ENCODE measurements at regions not wholly inside any gene's neighbourhood (a gene's known extent, or its start where the extent isn't known, plus 50 kb on each side); places are given as distances from the start of the nearest gene placed in this dataset.

- no peak for DNase-seq
Measured at GRCh38 chr5:115402822-115403577, 106.5 kb upstream of the CCDC112 start.

DNA sequence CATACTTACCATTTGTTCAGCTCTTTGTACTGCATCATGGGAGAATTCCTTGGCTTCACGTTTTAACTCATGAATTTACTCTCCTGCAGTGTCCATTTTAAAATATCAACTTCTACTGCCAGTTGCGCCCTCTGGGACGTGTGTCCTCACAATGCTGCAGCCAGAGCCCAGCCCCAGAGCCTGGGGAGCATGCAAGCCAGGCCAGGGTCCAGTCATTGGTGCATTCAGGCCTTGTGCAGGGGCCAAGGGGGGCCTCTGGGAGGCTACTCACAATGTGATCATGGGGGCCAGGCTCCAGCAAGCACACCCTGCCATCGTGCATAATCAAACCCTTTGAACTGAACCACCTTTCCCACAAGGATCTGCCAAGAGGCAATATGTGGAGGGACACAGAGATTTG is 105.6 kb upstream of the CCDC112 start:
- DNase-seq: no peak

DNA sequence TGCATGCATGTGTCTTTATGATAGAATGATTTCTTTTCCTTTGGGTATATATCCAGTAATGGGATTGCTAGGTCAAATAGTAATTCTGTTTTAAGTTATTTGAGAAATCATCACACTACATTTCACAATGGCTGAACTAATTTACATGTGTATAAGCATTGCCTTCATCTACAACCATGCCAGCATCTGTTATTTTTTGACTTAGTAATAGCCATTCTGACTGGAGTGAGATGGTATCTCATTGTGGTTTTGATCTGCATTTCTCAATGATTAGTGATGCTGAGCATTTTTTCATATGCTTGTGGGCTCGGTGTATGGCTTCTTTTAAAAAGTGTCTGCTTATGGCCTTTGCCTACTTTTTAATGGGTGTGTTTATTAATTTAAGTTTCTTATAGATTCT is 102.3 kb upstream of the CCDC112 start:
- DNase-seq: no peak

- no peak for DNase-seq
Measured at GRCh38 chr5:115396688-115397087, 100.2 kb upstream of the CCDC112 start.

- no peak for DNase-seq
Measured at GRCh38 chr5:115396081-115396480, 99.6 kb upstream of the CCDC112 start.

DNA sequence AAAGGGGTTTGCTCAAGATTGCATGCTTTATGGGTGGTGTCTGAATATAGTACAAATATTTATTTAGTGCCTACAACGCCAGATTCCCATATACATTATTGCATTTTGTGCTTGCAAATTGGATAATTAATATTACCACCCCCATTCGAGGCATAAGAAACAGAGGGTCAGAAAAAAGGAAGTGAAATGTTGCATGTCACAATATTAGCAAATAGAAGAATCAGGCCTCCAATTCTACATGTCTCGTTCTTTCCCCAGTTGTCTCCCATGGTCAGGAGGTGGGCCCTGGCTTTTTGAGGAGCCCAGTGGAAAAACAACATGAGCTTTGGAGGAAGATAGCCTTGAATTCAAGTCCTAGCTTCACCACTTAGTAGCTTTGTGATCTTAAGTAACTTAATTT is 98.1 kb upstream of the CCDC112 start:
- no peak for DNase-seq

DNA sequence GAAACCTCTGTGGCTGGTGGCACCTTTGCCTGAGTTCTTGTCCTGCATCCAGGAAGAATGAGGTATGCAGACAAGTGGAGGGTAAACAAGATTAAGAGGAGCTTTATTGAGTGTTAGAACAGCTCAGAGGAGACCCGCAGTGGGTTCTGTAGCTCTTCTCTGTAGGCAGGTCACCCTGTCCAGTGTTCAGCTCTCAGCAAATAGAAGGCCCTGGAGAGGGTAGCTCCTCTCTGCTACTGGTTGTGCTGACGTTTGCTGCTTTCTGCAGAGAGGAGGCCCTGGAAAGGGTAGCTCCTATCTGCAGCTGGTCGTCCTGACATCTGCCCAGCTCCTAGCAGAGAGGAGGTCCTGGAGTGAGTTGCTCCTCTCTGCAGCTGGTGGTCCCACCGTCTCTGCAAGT is 96.8 kb upstream of the CCDC112 start:
- no peak for DNase-seq

- DNase-seq: no peak
Measured at GRCh38 chr5:115392611-115393010, 96.2 kb upstream of the CCDC112 start.

GRCh38 chr5:115391780-115392179 is 95.3 kb upstream of the CCDC112 start:
- no peak for DNase-seq

DNA sequence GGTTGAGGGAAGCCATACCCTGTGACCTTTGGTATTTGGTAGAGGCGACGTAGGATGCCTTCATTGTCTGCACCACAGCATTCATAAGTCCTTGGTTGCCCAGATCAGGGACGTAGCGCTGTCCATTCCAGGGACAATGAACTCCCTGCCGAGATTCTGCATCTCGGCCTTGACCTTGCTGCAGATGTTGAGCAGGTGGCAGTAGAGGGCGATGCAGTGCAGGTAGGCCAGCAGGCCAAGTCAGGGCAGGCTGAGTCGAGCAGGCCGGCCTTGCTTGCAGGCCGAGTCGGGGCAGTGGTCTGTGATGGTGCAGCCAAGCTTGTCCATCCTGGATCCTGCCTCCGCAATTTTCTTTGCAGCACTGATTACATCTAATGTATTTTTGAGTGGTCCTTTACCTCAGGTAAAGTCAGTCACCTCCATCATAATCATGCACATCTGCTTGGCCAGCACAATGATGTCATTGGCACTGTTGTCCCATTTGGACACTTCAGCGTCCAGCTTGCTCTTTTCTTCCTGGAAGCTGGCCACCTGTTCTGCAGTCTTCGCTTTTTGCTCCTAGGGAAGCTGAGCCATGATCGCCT is 93.4 kb upstream of the CCDC112 start:
- no peak for DNase-seq

- no peak for DNase-seq
Measured at GRCh38 chr5:115389034-115389798, 92.8 kb upstream of the CCDC112 start.

DNA sequence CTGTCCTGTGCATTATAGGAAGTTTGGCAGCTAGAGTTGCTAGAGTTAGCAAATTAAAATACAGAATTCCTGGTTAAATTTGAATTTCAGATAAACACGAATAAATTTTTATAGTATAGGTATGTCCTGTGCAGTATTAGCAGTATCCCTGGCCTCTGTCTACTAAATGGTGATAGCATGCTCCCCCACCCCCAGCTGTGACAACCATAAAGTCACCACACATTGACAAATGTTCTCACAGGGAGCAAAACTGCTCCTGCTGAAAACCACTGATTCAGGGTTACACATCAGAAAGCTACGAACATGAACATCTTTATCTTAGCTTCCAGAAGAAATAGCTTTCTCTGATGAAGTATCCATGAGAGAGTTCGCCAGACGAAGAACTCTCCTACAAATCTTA is 91.8 kb upstream of the CCDC112 start:
- DNase-seq: no peak

DNA sequence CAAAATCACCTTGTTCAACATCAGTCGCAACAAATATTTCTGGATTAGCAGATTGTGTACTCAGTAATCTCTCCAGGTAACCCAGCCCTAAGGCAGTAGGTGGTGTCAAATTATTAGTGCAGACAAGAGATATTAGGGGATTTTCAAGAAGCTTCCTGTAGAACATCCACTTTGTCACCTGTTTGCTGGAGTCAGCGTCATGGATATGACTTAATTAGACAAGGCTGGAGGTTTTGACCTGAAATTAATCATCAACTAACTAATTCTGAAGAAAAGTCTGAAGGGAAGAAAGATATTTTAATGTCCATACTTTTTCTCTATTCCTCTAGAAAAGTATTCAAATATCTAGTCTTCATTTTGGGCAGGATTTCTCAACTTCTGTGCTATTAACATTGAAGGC is 91.4 kb upstream of the CCDC112 start:
- DNase-seq: no peak

GRCh38 chr5:115386657-115387056 is 90.2 kb upstream of the CCDC112 start:
- no peak for DNase-seq

- no peak for DNase-seq
Measured at GRCh38 chr5:115384587-115385375, 88.3 kb upstream of the CCDC112 start.

- no peak for DNase-seq
Measured at GRCh38 chr5:115382989-115383388, 86.5 kb upstream of the CCDC112 start.

DNA sequence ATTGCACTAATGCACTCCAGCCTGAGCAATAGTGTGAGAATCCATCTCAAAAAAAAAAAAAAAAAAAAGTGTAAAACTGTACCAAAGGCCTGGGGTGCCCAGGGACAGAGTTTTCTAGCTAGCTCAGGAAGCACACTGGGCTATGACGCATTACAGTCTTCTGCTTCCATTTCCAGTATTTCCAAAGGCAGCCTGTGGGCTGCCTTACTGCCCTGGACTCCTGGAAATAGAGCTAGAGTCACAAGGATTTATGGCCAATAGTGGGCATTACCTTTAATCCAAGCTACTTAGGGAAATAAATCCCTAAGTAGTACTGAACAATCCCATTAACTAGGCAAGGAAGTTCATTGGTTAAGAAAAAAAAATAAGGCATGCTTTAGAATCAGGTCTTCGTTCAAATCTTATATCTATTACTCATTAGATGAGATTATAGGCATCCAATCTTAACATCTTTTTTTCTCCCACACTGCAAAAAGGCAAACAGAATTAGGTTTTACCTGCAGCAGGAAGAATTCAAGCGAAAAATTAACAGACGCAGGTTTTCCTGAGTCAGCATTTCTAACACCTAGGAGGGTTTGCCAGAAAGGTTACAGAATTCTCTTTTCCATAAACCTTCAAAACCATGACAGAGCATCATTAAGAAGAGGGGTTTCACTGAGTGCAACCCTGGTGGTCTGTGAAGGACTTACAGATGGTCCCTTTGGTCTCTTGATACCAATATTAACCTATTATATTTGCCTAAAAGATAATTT is 85.6 kb upstream of the CCDC112 start:
- DNase-seq: no peak

DNA sequence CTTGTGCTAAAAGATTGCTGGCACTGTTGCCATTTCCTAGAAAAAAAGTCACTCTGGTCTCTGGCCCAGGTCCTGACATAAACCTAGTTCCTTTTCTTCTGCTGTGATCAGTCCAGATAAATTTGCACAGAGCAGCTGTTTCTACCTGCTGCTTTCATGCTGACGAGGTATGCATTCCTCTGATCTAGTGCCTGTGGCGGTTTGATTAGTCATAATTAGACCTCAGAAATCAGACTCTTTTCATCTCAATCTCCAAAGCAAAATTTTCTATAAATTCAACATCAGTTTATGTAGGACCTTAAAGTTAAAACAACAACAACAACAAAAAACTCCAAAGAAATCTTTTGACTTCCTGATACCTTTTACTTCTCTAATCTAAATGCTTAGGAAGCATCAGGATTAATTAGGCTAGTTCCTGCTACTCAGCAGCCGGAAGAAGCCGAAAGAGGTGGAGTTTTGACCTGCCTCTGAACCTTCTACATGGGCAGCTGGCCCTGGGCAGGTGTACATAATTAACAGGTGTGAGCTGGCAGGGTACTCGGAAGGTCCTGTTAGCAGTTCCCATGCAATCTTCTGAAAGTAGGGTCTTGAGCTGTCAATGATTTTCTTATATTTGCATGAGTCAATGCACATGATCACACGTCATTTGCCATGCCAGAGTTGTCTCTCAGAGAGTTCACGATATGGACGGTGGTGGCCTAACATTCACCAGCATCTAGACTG is 83.3 kb upstream of the CCDC112 start:
- no peak for DNase-seq

DNA sequence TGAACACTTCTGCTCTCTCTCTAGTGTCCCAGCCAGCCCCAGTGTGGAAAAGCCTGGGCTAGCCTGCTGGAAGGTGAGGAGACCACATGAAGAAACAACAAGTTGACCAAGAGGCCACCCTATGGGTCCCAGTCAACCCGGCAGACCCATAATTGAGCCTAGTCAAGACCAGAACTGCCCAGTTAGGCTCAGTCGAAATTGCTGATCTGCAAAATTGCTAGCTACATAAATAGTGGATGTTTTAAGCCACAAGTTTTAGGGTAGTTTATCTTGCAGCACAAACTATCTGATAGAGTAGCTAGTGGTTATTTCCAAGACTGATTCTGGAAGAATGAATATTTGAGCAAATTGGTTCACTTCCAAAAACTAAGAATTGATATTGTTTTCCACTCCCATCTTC is 82.3 kb upstream of the CCDC112 start:
- no peak for DNase-seq

DNA sequence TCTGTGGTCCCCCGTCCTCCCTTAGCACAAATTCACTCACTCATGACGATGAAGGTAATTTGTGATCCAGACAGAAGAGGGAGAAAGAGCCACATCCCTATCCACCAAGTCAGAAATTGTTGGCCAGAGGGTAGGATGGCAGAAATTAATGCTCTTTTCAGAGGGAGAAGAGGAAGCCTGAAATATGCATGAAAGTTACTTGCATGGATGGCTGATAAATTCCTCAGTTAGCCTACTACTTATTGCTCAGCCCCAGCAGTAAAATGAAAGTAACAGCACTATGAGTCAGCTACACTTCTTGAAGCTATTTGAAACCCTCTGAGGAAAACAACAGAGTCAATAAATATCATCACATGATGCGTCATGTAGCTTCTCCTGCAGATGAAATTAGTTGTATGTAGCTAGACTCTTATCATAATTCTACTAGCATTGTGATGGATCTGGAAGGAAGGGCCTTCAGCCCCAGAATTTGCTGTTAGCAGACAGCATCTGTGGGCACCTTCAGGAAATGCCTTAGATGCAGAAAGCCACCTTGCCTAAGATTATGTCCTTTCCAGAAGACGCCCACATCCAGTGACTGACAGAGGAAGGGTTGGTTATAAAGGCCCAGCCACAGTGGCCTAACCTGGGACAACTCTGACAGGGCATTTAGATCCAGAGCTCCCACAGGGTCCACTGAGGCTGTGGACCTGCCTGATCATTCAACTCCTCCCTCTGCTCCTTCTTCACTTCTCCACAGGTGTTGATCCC is 81.2 kb upstream of the CCDC112 start:
- DNase-seq: no peak

DNA sequence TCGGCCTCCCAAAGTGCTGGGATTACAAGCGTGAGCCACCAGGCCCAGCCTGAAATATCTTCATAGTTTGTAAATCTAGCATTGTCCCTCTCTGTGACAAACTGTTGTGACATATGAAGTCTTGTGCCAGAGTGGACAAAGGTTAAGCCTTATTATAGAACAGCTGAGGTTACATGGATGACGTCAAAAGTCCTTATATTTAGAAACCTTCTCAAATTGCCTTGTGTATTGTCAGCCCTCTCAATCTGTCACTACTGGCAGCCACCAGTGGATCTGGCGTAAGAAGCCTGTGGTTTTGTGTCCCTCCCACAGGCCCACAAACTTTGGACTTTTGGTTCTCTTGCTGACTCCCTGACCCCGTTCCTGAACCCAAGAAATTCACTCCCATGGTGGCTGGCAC is 79.4 kb upstream of the CCDC112 start:
- no peak for DNase-seq

Data from NCI-H2227 treated with DMSO at 0.1 percent for 48 hours (cell line).